Astrocyte (in vitro differentiated cells and primary cell): ENCODE measurements at regions not wholly inside any gene's neighbourhood (a gene's known extent, or its start where the extent isn't known, plus 50 kb on each side); places are given as distances from the start of the nearest gene placed in this dataset.

ENCODE experiments used
- DNase-seq: peaks from one replicate; pipeline ENCODE4 v3.0.0-alpha.2; 2010; ENCODE audit warnings: low read depth
- FAIRE-seq: peaks from 2 replicates; lab custom pipeline; 2011; peaks lifted over from hg19 to GRCh38; lab: Jason Lieb, UNC
- H2AFZ ChIP-seq: 2 replicates; pipeline ENCODE4 v1.6.0; 2012; ENCODE audit warnings: low read depth, low read length, inconsistent platforms
- H3K27ac ChIP-seq: 2 replicates; pipeline ENCODE4 v1.5.1; 2011; ENCODE audit warnings: low read depth, low read length, inconsistent platforms
- H3K27me3 ChIP-seq: 2 replicates; pipeline ENCODE4 v1.6.0; 2011; ENCODE audit warnings: low read length, inconsistent platforms; ENCODE audit not compliant: insufficient read depth
- H3K36me3 ChIP-seq: 2 replicates; pipeline ENCODE4 v1.5.1; 2011; ENCODE audit warnings: low read length, inconsistent platforms; ENCODE audit not compliant: insufficient read depth
- H3K4me1 ChIP-seq: 2 replicates; pipeline ENCODE4 v1.5.1; 2011; ENCODE audit warnings: low read length, inconsistent platforms; ENCODE audit not compliant: insufficient read depth
- H3K4me2 ChIP-seq: 2 replicates; pipeline ENCODE4 v1.6.0; 2012; ENCODE audit warnings: low read length, inconsistent platforms
- H3K4me3 ChIP-seq: 2 replicates; pipeline ENCODE4 v1.5.1; 2011; ENCODE audit warnings: low read depth, mild to moderate bottlenecking, low read length, inconsistent platforms; ENCODE audit not compliant: insufficient read depth
- H3K79me2 ChIP-seq: 2 replicates; pipeline ENCODE4 v1.6.0; 2012; ENCODE audit warnings: mild to moderate bottlenecking, low read length, inconsistent platforms; ENCODE audit not compliant: insufficient read depth
- H3K9ac ChIP-seq: 2 replicates; pipeline ENCODE4 v1.6.0; 2012; ENCODE audit warnings: mild to moderate bottlenecking, low read length, inconsistent platforms
- H3K9me3 ChIP-seq: 2 replicates; pipeline ENCODE4 v1.5.1; 2012; ENCODE audit warnings: low read depth, mild to moderate bottlenecking, low read length, inconsistent platforms; ENCODE audit not compliant: insufficient read depth
- H4K20me1 ChIP-seq: 2 replicates; pipeline ENCODE4 v1.6.0; 2012; ENCODE audit warnings: low read length, inconsistent platforms; ENCODE audit not compliant: insufficient read depth
- H3K27ac Mint-ChIP-seq: one replicate; pipeline ENCODE4 v1.8.0; 2021; ENCODE audit warnings: mild to moderate bottlenecking, mixed read lengths; ENCODE audit not compliant: unreplicated experiment
- H3K27me3 Mint-ChIP-seq: one replicate; pipeline ENCODE4 v1.8.0; 2021; ENCODE audit warnings: low read depth, mixed read lengths; ENCODE audit not compliant: unreplicated experiment
- H3K36me3 Mint-ChIP-seq: one replicate; pipeline ENCODE4 v1.8.0; 2021; ENCODE audit warnings: low read depth, mixed read lengths; ENCODE audit not compliant: unreplicated experiment
- H3K4me1 Mint-ChIP-seq: one replicate; pipeline ENCODE4 v1.8.0; 2021; ENCODE audit warnings: low read depth, mixed read lengths; ENCODE audit not compliant: unreplicated experiment
- H3K4me3 Mint-ChIP-seq: one replicate; pipeline ENCODE4 v1.8.0; 2021; ENCODE audit warnings: mild to moderate bottlenecking, moderate library complexity, mixed read lengths; ENCODE audit not compliant: unreplicated experiment
- H3K9me3 Mint-ChIP-seq: one replicate; pipeline ENCODE4 v1.8.0; 2021; ENCODE audit warnings: mild to moderate bottlenecking, mixed read lengths; ENCODE audit not compliant: unreplicated experiment
- CTCF ChIP-seq: IDR thresholded peaks from 2 replicates; pipeline ENCODE4 v1.5.1; 2011; ENCODE audit warnings: low read depth, mild to moderate bottlenecking, inconsistent platforms, low read length, moderate library complexity; ENCODE audit not compliant: insufficient read depth
- EZH2 ChIP-seq: IDR thresholded peaks from 2 replicates; pipeline ENCODE4 v1.6.1; 2012; ENCODE audit warnings: mild to moderate bottlenecking, low read length, inconsistent platforms; ENCODE audit not compliant: insufficient read depth

- Histone ChIP-seq H3K27ac (no peak overlapping the region), H3K36me3 (no peaks in the 10 kb centered on the region), H3K27me3 (no peaks in the 10 kb centered on the region), H2AFZ (no peak overlapping the region), H3K4me2 (no peak overlapping the region), H4K20me1 (no peaks in the 10 kb centered on the region), H3K79me2 (no peaks in the 10 kb centered on the region), H3K4me3 (no peak overlapping the region), H3K9me3 (no peaks in the 10 kb centered on the region), H3K9ac (no peak overlapping the region), H3K4me1 (no peaks in the 10 kb centered on the region)
- TF ChIP-seq CTCF (no peak), EZH2 (no peak)
- no peaks in the 10 kb centered on the region for H3K9me3 Mint-ChIP-seq
- peak; percentile 51 for DNase-seq
- no peaks in the 10 kb centered on the region for H3K27me3 Mint-ChIP-seq
- no peak for FAIRE-seq
- no peaks in the 10 kb centered on the region for H3K36me3 Mint-ChIP-seq
- no peak overlapping the region for H3K27ac Mint-ChIP-seq
- H3K4me1 Mint-ChIP-seq = no peaks in the 10 kb centered on the region
- H3K4me3 Mint-ChIP-seq = no peak overlapping the region
These were observed 1063.0 kb upstream of the GBE1 start for GRCh38 chr3:82824491-82824890.

DNA sequence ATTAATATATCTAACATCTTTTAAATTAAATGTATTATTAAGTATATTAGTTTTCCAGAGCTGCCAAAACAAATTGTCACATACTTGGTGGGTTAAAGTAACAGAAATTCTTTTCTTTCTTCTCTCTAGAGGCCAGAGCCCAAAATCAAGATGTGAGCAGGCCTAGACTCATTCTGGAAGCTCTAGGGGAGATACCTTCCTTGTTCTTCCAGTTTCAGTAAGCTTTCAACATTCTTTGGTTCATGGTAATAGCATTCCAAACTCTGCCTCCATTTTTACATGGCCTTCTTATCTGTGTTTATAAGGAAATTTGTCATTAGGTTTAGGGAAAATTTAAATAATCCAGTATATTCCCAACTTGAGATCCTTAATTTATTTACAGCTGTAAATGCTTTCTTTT is 1054.6 kb upstream of the GBE1 start:
- Histone ChIP-seq H3K79me2 (no peaks in the 10 kb centered on the region), H3K4me1 (no peaks in the 10 kb centered on the region), H3K4me3 (no peak overlapping the region), H2AFZ (no peak overlapping the region), H3K9me3 (peaks cover 6% of the 10 kb centered on the region), H3K9ac (no peak overlapping the region), H4K20me1 (no peaks in the 10 kb centered on the region), H3K27me3 (no peaks in the 10 kb centered on the region), H3K27ac (no peak overlapping the region), H3K36me3 (no peaks in the 10 kb centered on the region), H3K4me2 (no peak overlapping the region)
- no peak for TF ChIP-seq CTCF
- TF ChIP-seq EZH2 = no peak
- H3K27me3 Mint-ChIP-seq = no peaks in the 10 kb centered on the region
- no peak for DNase-seq
- H3K36me3 Mint-ChIP-seq = no peaks in the 10 kb centered on the region
- no peaks in the 10 kb centered on the region for H3K4me1 Mint-ChIP-seq
- no peak overlapping the region for H3K27ac Mint-ChIP-seq
- no peak overlapping the region for H3K4me3 Mint-ChIP-seq
- H3K9me3 Mint-ChIP-seq = peaks cover 1% of the 10 kb centered on the region
- no peak for FAIRE-seq

DNA sequence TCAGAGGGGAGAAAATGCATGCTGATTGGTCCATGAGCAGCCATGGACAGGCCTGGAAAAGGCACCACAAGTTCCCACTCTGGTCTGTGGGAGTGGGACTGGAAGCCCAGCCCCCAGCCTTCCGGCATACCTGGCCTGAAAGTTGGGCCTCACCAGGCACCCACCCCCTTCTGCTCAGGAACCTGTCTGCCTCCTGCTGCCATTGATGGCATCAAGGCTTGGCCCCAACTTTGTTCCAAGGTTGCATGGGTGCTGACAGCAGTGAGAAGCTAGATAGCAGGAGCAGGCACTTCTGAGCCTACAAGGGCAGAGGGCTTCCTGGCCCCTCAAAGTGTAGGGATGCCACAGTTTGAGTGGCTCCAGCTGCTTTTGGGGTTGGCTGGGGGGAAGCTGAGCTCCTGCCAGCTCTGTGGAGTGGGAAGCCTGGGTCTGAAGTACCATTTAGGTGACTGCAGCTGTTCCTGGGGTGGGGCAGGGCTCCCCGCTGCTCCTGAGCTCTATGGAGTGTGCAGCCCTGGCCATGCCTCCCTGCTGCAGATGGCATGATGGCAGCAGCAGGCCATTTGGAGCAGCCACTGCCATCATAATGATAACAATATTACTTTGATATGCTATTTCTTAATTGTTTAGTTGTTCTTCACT is 1054.1 kb upstream of the GBE1 start:
- Histone ChIP-seq H3K27ac (no peak overlapping the region), H2AFZ (no peak overlapping the region), H3K9me3 (peaks cover 6% of the 10 kb centered on the region), H3K9ac (no peak overlapping the region), H3K4me3 (no peak overlapping the region), H3K4me1 (no peaks in the 10 kb centered on the region), H3K4me2 (no peak overlapping the region), H4K20me1 (no peaks in the 10 kb centered on the region), H3K79me2 (no peaks in the 10 kb centered on the region), H3K36me3 (no peaks in the 10 kb centered on the region), H3K27me3 (no peaks in the 10 kb centered on the region)
- Mint-ChIP-seq H3K4me3 (no peak overlapping the region), H3K4me1 (no peaks in the 10 kb centered on the region), H3K27me3 (no peaks in the 10 kb centered on the region), H3K27ac (no peak overlapping the region), H3K9me3 (peaks cover 1% of the 10 kb centered on the region), H3K36me3 (no peaks in the 10 kb centered on the region)
- DNase-seq (no peak), FAIRE-seq (no peak)
- TF ChIP-seq EZH2 (no peak), CTCF (no peak)
